ENCODE measurements at regions not wholly inside any gene's neighbourhood (a gene's known extent, or its start where the extent isn't known, plus 50 kb on each side); places are given as distances from the start of the nearest gene placed in this dataset.

- Histone ChIP-seq H3K79me1 (ENCODE audit: low read depth, low read length) (no peaks in the 10 kb centered on the region), H3K27ac (replicated peaks; ENCODE audit: low read length) (no peak overlapping the region), H3K9ac (ENCODE audit: low read depth, low read length, poor library complexity) (no peak overlapping the region), H4K8ac (ENCODE audit: low read depth, low read length) (no peak overlapping the region), H3K36me3 (replicated peaks in 1 of 2; ENCODE audit: control insufficient read depth in 2 of 2, insufficient read depth in 2 of 2, low read length in 2 of 2) (no peaks in the 10 kb centered on the region), H2AFZ (ENCODE audit: low read length) (no peak overlapping the region), H3K18ac (ENCODE audit: low read length) (no peak overlapping the region), H3K4ac (ENCODE audit: low read length) (no peak overlapping the region), H2AK5ac (ENCODE audit: low read depth, low read length) (no peak overlapping the region), H3K4me3 (ENCODE audit: low read length in 2 of 2) (no peak overlapping the region), H3K23ac (ENCODE audit: low read depth, low read length, poor library complexity) (no peak overlapping the region), H3K9me3 (replicated peaks in 1 of 2; ENCODE audit: control insufficient read depth in 2 of 2, insufficient read depth in 1 of 2, low read depth in 1 of 2, low read length in 2 of 2) (peaks cover 0 to 2% of the 10 kb centered on the region in 2 donors), H2BK5ac (ENCODE audit: low read length) (no peak overlapping the region), H2BK15ac (ENCODE audit: low read length) (no peak overlapping the region), H3K14ac (ENCODE audit: low read length) (no peak overlapping the region), H2BK12ac (ENCODE audit: low read length) (no peak overlapping the region), H2BK120ac (ENCODE audit: low read depth, low read length) (no peak overlapping the region), H3K4me2 (ENCODE audit: insufficient read depth, low read length, poor library complexity, severe bottlenecking) (no peak overlapping the region), H3K4me1 (ENCODE audit: control insufficient read depth in 2 of 2, insufficient read depth in 1 of 2, low read depth in 1 of 2, low read length in 2 of 2) (no peaks in the 10 kb centered on the region), H3K27me3 (ENCODE audit: control insufficient read depth in 3 of 3, insufficient read depth in 3 of 3, low read depth in 1 of 3, low read length in 3 of 3) (no peaks in the 10 kb centered on the region), H4K91ac (ENCODE audit: low read depth, low read length, poor library complexity) (no peak overlapping the region)
- WGBS, 2 donors (ENCODE audit: extremely low coverage in 2 of 2, insufficient read length in 2 of 2, insufficient replicate concordance in 1 of 2), result no CpG with 5 or more reads among the region's 4 CpGs
- no peak for DNase-seq (ENCODE audit: low spot score)
Observed at GRCh38 chr4:36532670-36533379, 251.4 kb downstream of the DTHD1 start.

GRCh38 chr4:36533944-36534343 is 252.5 kb downstream of the DTHD1 start:
- Histone ChIP-seq H3K36me3 (replicated peaks in 1 of 2; ENCODE audit: control insufficient read depth in 2 of 2, insufficient read depth in 2 of 2, low read length in 2 of 2) (no peaks in the 10 kb centered on the region), H3K4ac (ENCODE audit: low read length) (no peak overlapping the region), H3K27ac (replicated peaks; ENCODE audit: low read length) (no peak overlapping the region)

GRCh38 chr4:36547383-36547782 is 266.0 kb downstream of the DTHD1 start:
- H3K27me3 ChIP-seq (ENCODE audit: control insufficient read depth in 3 of 3, insufficient read depth in 3 of 3, low read depth in 1 of 3, low read length in 3 of 3), result no peaks in the 10 kb centered on the region
- no peak overlapping the region for H3K27ac ChIP-seq (replicated peaks; ENCODE audit: low read length)
- H3K79me1 ChIP-seq (ENCODE audit: low read depth, low read length), result no peaks in the 10 kb centered on the region
- H2BK12ac ChIP-seq (ENCODE audit: low read length), result no peak overlapping the region
- H3K36me3 ChIP-seq (replicated peaks in 1 of 2; ENCODE audit: control insufficient read depth in 2 of 2, insufficient read depth in 2 of 2, low read length in 2 of 2), result no peaks in the 10 kb centered on the region
- WGBS, 2 donors (ENCODE audit: extremely low coverage in 2 of 2, insufficient read length in 2 of 2, insufficient replicate concordance in 1 of 2), result no CpG with 5 or more reads among the region's 1 CpG
- H3K14ac ChIP-seq (ENCODE audit: low read length), result no peak overlapping the region
- H4K91ac ChIP-seq (ENCODE audit: low read depth, low read length, poor library complexity), result no peak overlapping the region
- H2BK5ac ChIP-seq (ENCODE audit: low read length), result no peak overlapping the region
- H2AK5ac ChIP-seq (ENCODE audit: low read depth, low read length), result no peak overlapping the region
- H3K4me1 ChIP-seq (ENCODE audit: control insufficient read depth in 2 of 2, insufficient read depth in 1 of 2, low read depth in 1 of 2, low read length in 2 of 2), result no peaks in the 10 kb centered on the region
- no peak overlapping the region for H2BK120ac ChIP-seq (ENCODE audit: low read depth, low read length)
- no peak overlapping the region for H3K23ac ChIP-seq (ENCODE audit: low read depth, low read length, poor library complexity)
- no peak overlapping the region for H3K9ac ChIP-seq (ENCODE audit: low read depth, low read length, poor library complexity)
- H2BK15ac ChIP-seq (ENCODE audit: low read length), result no peak overlapping the region
- no peak overlapping the region for H3K18ac ChIP-seq (ENCODE audit: low read length)
- no peak overlapping the region for H3K4ac ChIP-seq (ENCODE audit: low read length)
- H3K4me3 ChIP-seq (ENCODE audit: low read length in 2 of 2), result no peak overlapping the region
- no peaks in the 10 kb centered on the region for H3K9me3 ChIP-seq (replicated peaks in 1 of 2; ENCODE audit: control insufficient read depth in 2 of 2, insufficient read depth in 1 of 2, low read depth in 1 of 2, low read length in 2 of 2)
- H3K4me2 ChIP-seq (ENCODE audit: insufficient read depth, low read length, poor library complexity, severe bottlenecking), result no peak overlapping the region
- no peak overlapping the region for H2AFZ ChIP-seq (ENCODE audit: low read length)
- no peak overlapping the region for H4K8ac ChIP-seq (ENCODE audit: low read depth, low read length)
- DNase-seq (ENCODE audit: low spot score), result no peak

More at GRCh38 chr4:36533944-36534343, 252.5 kb downstream of the DTHD1 start:
- Histone ChIP-seq H2BK12ac (ENCODE audit: low read length) (no peak overlapping the region), H3K9me3 (replicated peaks in 1 of 2; ENCODE audit: control insufficient read depth in 2 of 2, insufficient read depth in 1 of 2, low read depth in 1 of 2, low read length in 2 of 2) (peaks cover 0 to 2% of the 10 kb centered on the region in 2 donors), H3K4me2 (ENCODE audit: insufficient read depth, low read length, poor library complexity, severe bottlenecking) (no peak overlapping the region), H3K27me3 (ENCODE audit: control insufficient read depth in 3 of 3, insufficient read depth in 3 of 3, low read depth in 1 of 3, low read length in 3 of 3) (no peaks in the 10 kb centered on the region), H3K4me1 (ENCODE audit: control insufficient read depth in 2 of 2, insufficient read depth in 1 of 2, low read depth in 1 of 2, low read length in 2 of 2) (no peaks in the 10 kb centered on the region), H2BK5ac (ENCODE audit: low read length) (no peak overlapping the region), H4K8ac (ENCODE audit: low read depth, low read length) (no peak overlapping the region), H3K4me3 (ENCODE audit: low read length in 2 of 2) (no peak overlapping the region), H3K9ac (ENCODE audit: low read depth, low read length, poor library complexity) (no peak overlapping the region), H3K79me1 (ENCODE audit: low read depth, low read length) (no peaks in the 10 kb centered on the region), H2BK15ac (ENCODE audit: low read length) (no peak overlapping the region), H4K91ac (ENCODE audit: low read depth, low read length, poor library complexity) (no peak overlapping the region), H2AFZ (ENCODE audit: low read length) (no peak overlapping the region), H3K23ac (ENCODE audit: low read depth, low read length, poor library complexity) (no peak overlapping the region), H3K14ac (ENCODE audit: low read length) (no peak overlapping the region), H2BK120ac (ENCODE audit: low read depth, low read length) (no peak overlapping the region), H2AK5ac (ENCODE audit: low read depth, low read length) (no peak overlapping the region), H3K18ac (ENCODE audit: low read length) (no peak overlapping the region)
- no peak for DNase-seq (ENCODE audit: low spot score)
- WGBS, 2 donors (ENCODE audit: extremely low coverage in 2 of 2, insufficient read length in 2 of 2, insufficient replicate concordance in 1 of 2), result no CpG with 5 or more reads among the region's 1 CpG

GRCh38 chr4:36549252-36549651 is 267.8 kb downstream of the DTHD1 start:
- H2BK15ac ChIP-seq (ENCODE audit: low read length), result no peak overlapping the region
- no peaks in the 10 kb centered on the region for H3K36me3 ChIP-seq (replicated peaks in 1 of 2; ENCODE audit: control insufficient read depth in 2 of 2, insufficient read depth in 2 of 2, low read length in 2 of 2)
- H3K14ac ChIP-seq (ENCODE audit: low read length), result no peak overlapping the region
- H3K4me3 ChIP-seq (ENCODE audit: low read length in 2 of 2), result no peak overlapping the region
- no peaks in the 10 kb centered on the region for H3K9me3 ChIP-seq (replicated peaks in 1 of 2; ENCODE audit: control insufficient read depth in 2 of 2, insufficient read depth in 1 of 2, low read depth in 1 of 2, low read length in 2 of 2)
- DNase-seq (ENCODE audit: low spot score), result no peak
- no peak overlapping the region for H4K91ac ChIP-seq (ENCODE audit: low read depth, low read length, poor library complexity)
- no CpG with 5 or more reads among the region's 3 CpGs for WGBS, 2 donors (ENCODE audit: extremely low coverage in 2 of 2, insufficient read length in 2 of 2, insufficient replicate concordance in 1 of 2)
- H3K27ac ChIP-seq (replicated peaks; ENCODE audit: low read length), result no peak overlapping the region
- no peak overlapping the region for H4K8ac ChIP-seq (ENCODE audit: low read depth, low read length)
- H3K4ac ChIP-seq (ENCODE audit: low read length), result no peak overlapping the region
- H3K9ac ChIP-seq (ENCODE audit: low read depth, low read length, poor library complexity), result no peak overlapping the region
- H3K4me2 ChIP-seq (ENCODE audit: insufficient read depth, low read length, poor library complexity, severe bottlenecking), result no peak overlapping the region
- H3K4me1 ChIP-seq (ENCODE audit: control insufficient read depth in 2 of 2, insufficient read depth in 1 of 2, low read depth in 1 of 2, low read length in 2 of 2), result no peaks in the 10 kb centered on the region
- H2BK12ac ChIP-seq (ENCODE audit: low read length), result no peak overlapping the region
- no peaks in the 10 kb centered on the region for H3K79me1 ChIP-seq (ENCODE audit: low read depth, low read length)
- H2AK5ac ChIP-seq (ENCODE audit: low read depth, low read length), result no peak overlapping the region
- no peak overlapping the region for H3K18ac ChIP-seq (ENCODE audit: low read length)
- H3K23ac ChIP-seq (ENCODE audit: low read depth, low read length, poor library complexity), result no peak overlapping the region
- no peak overlapping the region for H2BK120ac ChIP-seq (ENCODE audit: low read depth, low read length)
- H3K27me3 ChIP-seq (ENCODE audit: control insufficient read depth in 3 of 3, insufficient read depth in 3 of 3, low read depth in 1 of 3, low read length in 3 of 3), result no peaks in the 10 kb centered on the region
- H2BK5ac ChIP-seq (ENCODE audit: low read length), result no peak overlapping the region
- H2AFZ ChIP-seq (ENCODE audit: low read length), result no peak overlapping the region
